ENCODE measurements at regions not wholly inside any gene's neighbourhood (a gene's known extent, or its start where the extent isn't known, plus 50 kb on each side); places are given as distances from the start of the nearest gene placed in this dataset.
A peak's percentile ranks its signal among the peaks of the same experiment; 100 is the strongest.
"Not testable (repeated sequence)": the region's sequence is repeated elsewhere in the genome, so short reads cannot be mapped to it uniquely, and the experiment has no call there.

DNA sequence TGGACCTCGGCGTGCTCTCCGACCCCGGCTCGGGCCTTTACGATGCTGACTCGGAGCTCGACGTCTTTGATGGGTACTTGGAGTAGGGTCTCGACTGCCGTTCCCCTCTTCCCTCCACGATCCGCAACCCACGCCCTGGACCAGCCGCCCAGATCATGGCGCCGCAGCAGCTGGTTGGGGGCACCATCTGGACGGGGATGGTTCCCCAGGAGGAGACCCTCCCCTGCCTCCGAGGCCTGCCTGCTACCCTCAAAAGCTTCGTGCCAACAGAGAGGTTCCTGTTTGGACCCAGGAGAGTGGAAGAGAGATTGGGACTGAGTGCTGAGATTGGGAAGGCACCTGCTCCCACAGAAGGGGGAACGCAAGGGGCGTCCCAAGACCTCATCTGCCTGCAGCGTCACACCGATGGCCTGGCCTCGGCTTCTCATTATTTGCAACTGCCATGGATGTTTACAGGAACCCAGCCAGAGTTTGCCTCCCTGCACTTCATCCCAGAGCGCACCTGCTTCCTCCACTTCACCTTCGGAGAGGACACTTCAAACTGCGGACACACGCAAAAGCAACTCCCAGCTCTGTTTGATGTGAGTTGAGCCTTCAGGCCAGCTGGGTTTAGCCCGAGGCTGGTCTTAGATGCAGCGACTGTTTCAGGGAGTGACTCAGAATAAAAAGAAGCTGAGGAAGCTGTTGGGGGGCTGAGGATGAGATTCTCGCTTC lies 58.9 kb downstream of the GOLGA6L7 start:
- H3K27me3 ChIP-seq: peaks cover 0 to 35% (median 21%) of the 10 kb centered on the region in 7 donors
- DNase-seq; H3K9me3 ChIP-seq; H3K36me3 ChIP-seq; intact Hi-C loops (cut with DNase I); H3K4me1 ChIP-seq: not testable (repeated sequence)
- WGBS, 2 donors: 9 to 12% methylated on average over 21 of the region's 32 CpGs
- H3K4me3 ChIP-seq: peak overlapping the region in 9 of 10 donors; percentile 1 to 49 (median 42)
- peak overlapping the region in 6 of 10 donors; percentile 15 to 56 (median 50) for H3K27ac ChIP-seq
- peak in 7 of 8 donors; percentile 54 to 92 (median 77) for ATAC-seq
- TF ChIP-seq, protein P1, sequence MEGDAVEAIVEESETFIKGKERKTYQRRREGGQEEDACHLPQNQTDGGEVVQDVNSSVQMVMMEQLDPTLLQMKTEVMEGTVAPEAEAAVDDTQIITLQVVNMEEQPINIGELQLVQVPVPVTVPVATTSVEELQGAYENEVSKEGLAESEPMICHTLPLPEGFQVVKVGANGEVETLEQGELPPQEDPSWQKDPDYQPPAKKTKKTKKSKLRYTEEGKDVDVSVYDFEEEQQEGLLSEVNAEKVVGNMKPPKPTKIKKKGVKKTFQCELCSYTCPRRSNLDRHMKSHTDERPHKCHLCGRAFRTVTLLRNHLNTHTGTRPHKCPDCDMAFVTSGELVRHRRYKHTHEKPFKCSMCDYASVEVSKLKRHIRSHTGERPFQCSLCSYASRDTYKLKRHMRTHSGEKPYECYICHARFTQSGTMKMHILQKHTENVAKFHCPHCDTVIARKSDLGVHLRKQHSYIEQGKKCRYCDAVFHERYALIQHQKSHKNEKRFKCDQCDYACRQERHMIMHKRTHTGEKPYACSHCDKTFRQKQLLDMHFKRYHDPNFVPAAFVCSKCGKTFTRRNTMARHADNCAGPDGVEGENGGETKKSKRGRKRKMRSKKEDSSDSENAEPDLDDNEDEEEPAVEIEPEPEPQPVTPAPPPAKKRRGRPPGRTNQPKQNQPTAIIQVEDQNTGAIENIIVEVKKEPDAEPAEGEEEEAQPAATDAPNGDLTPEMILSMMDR (IDR thresholded peaks at IDR 0.05): peak in 4 of 9 donors; percentile 11 to 38 (median 22)

DNA sequence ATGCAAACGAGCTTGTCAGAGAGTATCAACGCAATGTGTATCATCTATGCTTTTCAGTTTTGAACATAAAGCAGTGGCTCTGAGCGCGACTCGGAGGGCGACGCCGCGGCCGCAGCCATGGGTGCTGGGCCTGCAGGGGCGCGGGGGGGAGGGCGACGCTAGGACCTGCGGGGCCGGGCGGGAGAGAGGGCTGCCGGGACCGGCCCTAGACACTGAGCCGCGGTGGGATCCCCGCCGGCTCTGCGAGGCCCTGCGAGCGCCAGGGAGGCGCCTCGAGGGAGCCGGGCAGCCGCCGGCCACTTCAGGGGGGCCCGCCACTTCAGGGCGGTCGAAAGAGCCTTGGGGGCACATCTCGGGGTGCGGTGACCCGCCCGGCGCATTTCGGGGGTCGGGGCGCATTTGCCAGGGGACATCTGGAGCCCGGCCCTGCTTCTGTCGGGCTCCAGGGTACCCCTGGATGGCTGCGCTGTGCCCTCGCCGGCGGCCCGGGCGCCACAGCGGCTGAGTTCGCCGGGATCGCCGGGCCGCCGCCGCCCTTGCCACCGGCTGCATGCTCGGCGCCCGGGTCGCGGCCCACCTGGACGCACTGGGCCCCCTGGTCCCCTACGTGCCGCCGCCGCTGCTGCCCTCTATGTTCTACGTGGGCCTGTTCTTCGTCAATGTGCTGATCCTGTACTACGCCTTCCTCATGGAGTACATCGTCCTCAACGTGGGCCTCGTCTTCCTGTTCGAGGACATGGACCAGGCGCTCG lies 59.6 kb downstream of the GOLGA6L7 start:
- ATAC-seq (peak; percentile 68 to 91 (median 83)), DNase-seq (peak in 1 of 2 donors; percentile 25)
- Histone ChIP-seq H3K4me3 (peak overlapping the region in 9 of 10 donors; percentile 21 to 50 (median 33)), H3K27me3 (peaks cover 0 to 35% (median 21%) of the 10 kb centered on the region in 7 donors), H3K27ac (peak overlapping the region in 9 of 10 donors; percentile 36 to 74 (median 62))
- H3K36me3 ChIP-seq; H3K4me1 ChIP-seq; H3K9me3 ChIP-seq; intact Hi-C loops (cut with DNase I): not testable (repeated sequence)
- 2 to 5% methylated on average over 30 to 43 of the region's 78 CpGs for WGBS, 2 donors

DNA sequence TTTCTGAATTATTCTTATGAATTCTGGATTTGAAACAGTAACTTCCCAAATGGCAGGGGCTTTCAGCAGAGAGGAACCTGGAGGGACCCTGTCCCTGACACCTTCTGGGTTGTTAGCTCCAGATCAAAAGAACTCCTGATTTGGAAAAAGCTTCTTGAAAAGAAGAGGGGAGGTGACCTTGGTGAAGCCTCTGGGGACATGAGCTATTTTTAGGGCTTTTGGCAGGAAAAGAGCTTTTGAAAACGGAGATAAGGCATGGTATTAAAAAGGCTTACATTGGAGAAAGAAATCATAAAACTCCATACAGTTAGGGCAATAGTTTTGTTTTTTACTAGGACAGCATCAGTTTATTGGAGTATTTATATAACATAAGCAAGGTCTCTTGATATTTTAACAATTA lies 60.3 kb downstream of the GOLGA6L7 start:
- DNase-seq; H3K4me1 ChIP-seq; H3K9me3 ChIP-seq; intact Hi-C loops (cut with DNase I); H3K36me3 ChIP-seq: not testable (repeated sequence)
- peak overlapping the region in 8 of 10 donors; percentile 36 to 74 (median 62) for H3K27ac ChIP-seq
- H3K27me3 ChIP-seq: peaks cover 0 to 35% (median 21%) of the 10 kb centered on the region in 7 donors
- WGBS, 2 donors: 0% methylated on average over 1 of the region's 1 CpG
- peak overlapping the region in 5 of 10 donors; percentile 31 to 50 (median 44) for H3K4me3 ChIP-seq
- ATAC-seq: peak in 6 of 8 donors; percentile 19 to 66 (median 52)

DNA sequence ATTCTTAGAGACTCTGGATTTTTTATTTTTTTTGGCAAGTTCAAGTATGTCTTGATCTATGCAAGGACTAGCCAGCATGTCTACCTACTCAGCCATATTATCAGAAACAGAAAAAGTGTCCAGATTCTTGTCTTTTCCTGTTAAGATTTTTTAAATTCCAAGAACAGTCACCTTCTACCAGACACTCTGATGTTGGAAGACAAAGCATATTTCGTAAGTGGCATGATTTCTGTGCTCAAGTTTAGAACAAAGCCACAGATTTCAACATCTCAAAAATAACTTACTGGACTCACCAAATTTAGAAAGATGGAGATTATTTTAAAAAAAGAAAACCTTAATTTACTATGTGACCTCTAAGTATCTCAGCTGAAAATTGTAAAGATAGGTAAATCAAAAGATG lies 61.9 kb downstream of the GOLGA6L7 start:
- H3K4me1 ChIP-seq: peaks cover 0 to 7% (median 0%) of the 10 kb centered on the region in 9 donors
- H3K9me3 ChIP-seq: no peaks in the 10 kb centered on the region
- H3K36me3 ChIP-seq: no peaks in the 10 kb centered on the region
- TF ChIP-seq, protein P1 (IDR thresholded peaks at IDR 0.05): no peak
- no peak overlapping the region for H3K27ac ChIP-seq
- peaks cover 0 to 30% (median 17%) of the 10 kb centered on the region in 7 donors for H3K27me3 ChIP-seq
- DNase-seq: no peak
- 55 to 80% methylated on average over 1 of the region's 1 CpG for WGBS, 2 donors
- ATAC-seq: no peak
- intact Hi-C loops (cut with DNase I): no loop called here
- H3K4me3 ChIP-seq: no peak overlapping the region

DNA sequence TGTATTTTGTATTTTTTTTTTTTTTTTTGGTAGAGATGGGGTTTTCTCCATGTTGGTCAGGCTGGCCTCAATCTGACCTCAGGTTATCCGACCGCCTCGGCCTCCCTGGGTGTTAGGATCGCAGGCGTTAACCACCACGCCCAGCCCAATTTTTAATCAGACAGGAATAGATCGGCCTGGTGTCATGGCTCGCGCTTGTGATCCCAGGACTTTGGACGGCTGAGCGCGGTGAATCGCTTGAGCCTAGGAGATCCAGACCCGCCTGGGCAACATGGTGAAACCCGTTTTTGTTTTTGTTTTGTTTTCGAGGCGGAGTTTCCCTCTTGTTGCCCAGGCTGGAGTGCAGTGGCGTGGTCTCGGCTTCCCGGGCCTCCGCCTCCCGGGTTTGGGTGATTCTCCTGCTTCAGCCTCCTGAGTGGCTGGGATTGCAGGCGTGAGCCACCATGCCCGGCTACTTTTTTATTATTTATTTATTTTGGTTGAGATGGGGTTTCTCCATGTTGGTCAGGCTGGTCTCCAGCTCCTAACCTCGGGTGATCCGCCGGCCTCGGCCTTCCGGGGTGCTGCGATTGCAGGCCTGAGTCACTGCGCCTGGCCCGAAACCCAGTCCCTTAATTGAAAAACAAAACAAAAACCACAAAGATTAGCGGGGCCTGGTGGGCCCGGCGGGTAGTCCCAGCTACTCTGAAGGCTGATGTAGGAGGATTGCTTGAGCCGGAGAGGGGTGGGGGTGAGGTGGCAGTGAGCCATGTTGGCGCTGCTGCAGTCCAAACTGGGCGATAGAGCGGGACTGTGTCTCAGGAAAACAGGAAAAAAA lies 63.9 kb downstream of the GOLGA6L7 start:
- intact Hi-C loops (cut with DNase I); ATAC-seq: not testable (repeated sequence)
- WGBS, 2 donors: 93 to 96% methylated on average over 38 to 39 of the region's 39 CpGs

More for the DNA sequence above, 63.9 kb downstream of the GOLGA6L7 start:
- H3K4me1 ChIP-seq, H3K27ac ChIP-seq, H3K9me3 ChIP-seq, H3K4me3 ChIP-seq, H3K36me3 ChIP-seq, DNase-seq: not testable (repeated sequence)
- peaks cover 0 to 14% (median 8%) of the 10 kb centered on the region in 7 donors for H3K27me3 ChIP-seq

All from heart right ventricle (tissue), 16 donors.